Activated naive CD8-positive, alpha-beta T cell treated with anti-CD3 and anti-CD28 coated beads, Interleukin-2, amount 10 ng/mL, durations not matched to agents 7 days and 5 days (primary cell): ENCODE measurements at regions not wholly inside any gene's neighbourhood (a gene's known extent, or its start where the extent isn't known, plus 50 kb on each side); places are given as distances from the start of the nearest gene placed in this dataset.

Source experiments
- ATAC-seq: fragments of 150-1000 bp; cut with Tn5 transposase; one replicate; pipeline ENCODE4 v1.10.0; 2021; ENCODE audit warnings: low read depth, moderate library complexity
- POLR2A ChIA-PET: fragments of 350-600 bp; sonication (Branson Sonifier 250); formaldehyde crosslinking; loops from one replicate; lab custom pipeline; 2021; ENCODE audit warnings: antibody characterized with exemption; lab: Charles Lee
- DNase-seq: peaks from one replicate; pipeline ENCODE4 v3.0.0; 2021
- H3K27ac Mint-ChIP-seq: one replicate; pipeline ENCODE4 v1.8.0; 2022; ENCODE audit warnings: mild to moderate bottlenecking, mixed read lengths
- H3K27me3 Mint-ChIP-seq: one replicate; pipeline ENCODE4 v1.8.0; 2022; ENCODE audit warnings: mild to moderate bottlenecking, moderate library complexity, mixed read lengths
- H3K36me3 Mint-ChIP-seq: one replicate; pipeline ENCODE4 v1.8.0; 2021; ENCODE audit warnings: mild to moderate bottlenecking, mixed read lengths
- H3K4me1 Mint-ChIP-seq: one replicate; pipeline ENCODE4 v1.8.0; 2021; ENCODE audit warnings: mixed read lengths
- H3K4me3 Mint-ChIP-seq: one replicate; pipeline ENCODE4 v1.8.0; 2022; ENCODE audit warnings: mild to moderate bottlenecking, moderate library complexity, mixed read lengths
- H3K9me3 Mint-ChIP-seq: one replicate; pipeline ENCODE4 v1.8.0; 2021; ENCODE audit warnings: mixed read lengths

- DNase-seq (no peak), ATAC-seq (no peak)
- POLR2A ChIA-PET, result no interaction called here
- no peak overlapping the region for H3K27ac Mint-ChIP-seq
- no peaks in the 10 kb centered on the region for H3K27me3 Mint-ChIP-seq
- H3K4me3 Mint-ChIP-seq, result no peak overlapping the region
- no peaks in the 10 kb centered on the region for H3K4me1 Mint-ChIP-seq
- no peaks in the 10 kb centered on the region for H3K9me3 Mint-ChIP-seq
- no peaks in the 10 kb centered on the region for H3K36me3 Mint-ChIP-seq
These were observed 342.2 kb upstream of the NFIA start for GRCh38 chr1:60740154-60740553.

- no peaks in the 10 kb centered on the region for H3K36me3 Mint-ChIP-seq
- no peak overlapping the region for H3K4me3 Mint-ChIP-seq
- H3K4me1 Mint-ChIP-seq, result no peaks in the 10 kb centered on the region
- ATAC-seq, result no peak
- H3K27me3 Mint-ChIP-seq, result no peaks in the 10 kb centered on the region
- no peak for DNase-seq
- no peaks in the 10 kb centered on the region for H3K9me3 Mint-ChIP-seq
- POLR2A ChIA-PET, result no interaction called here
- no peak overlapping the region for H3K27ac Mint-ChIP-seq
These were observed 342.6 kb upstream of the NFIA start for GRCh38 chr1:60739729-60740128.

GRCh38 chr1:60732977-60733401, 349.4 kb upstream of the NFIA start:
- POLR2A ChIA-PET, result no interaction called here
- ATAC-seq (no peak), DNase-seq (no peak)
- H3K36me3 Mint-ChIP-seq, result no peaks in the 10 kb centered on the region
- H3K27ac Mint-ChIP-seq, result no peak overlapping the region
- H3K27me3 Mint-ChIP-seq, result no peaks in the 10 kb centered on the region
- H3K4me1 Mint-ChIP-seq, result no peaks in the 10 kb centered on the region
- no peak overlapping the region for H3K4me3 Mint-ChIP-seq
- H3K9me3 Mint-ChIP-seq, result no peaks in the 10 kb centered on the region

GRCh38 chr1:60731321-60731720, 351.0 kb upstream of the NFIA start:
- H3K4me3 Mint-ChIP-seq, result no peak overlapping the region
- no peaks in the 10 kb centered on the region for H3K9me3 Mint-ChIP-seq
- no peaks in the 10 kb centered on the region for H3K36me3 Mint-ChIP-seq
- POLR2A ChIA-PET, result no interaction called here
- ATAC-seq, result no peak
- no peaks in the 10 kb centered on the region for H3K4me1 Mint-ChIP-seq
- DNase-seq, result no peak
- H3K27ac Mint-ChIP-seq, result no peak overlapping the region
- H3K27me3 Mint-ChIP-seq, result no peaks in the 10 kb centered on the region

- Mint-ChIP-seq H3K4me1 (no peaks in the 10 kb centered on the region), H3K36me3 (no peaks in the 10 kb centered on the region), H3K27me3 (no peaks in the 10 kb centered on the region), H3K4me3 (no peak overlapping the region), H3K9me3 (no peaks in the 10 kb centered on the region), H3K27ac (no peak overlapping the region)
- ATAC-seq (no peak), DNase-seq (no peak)
- POLR2A ChIA-PET, result no interaction called here
These were observed 354.8 kb upstream of the NFIA start for GRCh38 chr1:60727552-60727951.

- ATAC-seq, result no peak
- DNase-seq, result no peak
- H3K27ac Mint-ChIP-seq, result no peak overlapping the region
- no peaks in the 10 kb centered on the region for H3K9me3 Mint-ChIP-seq
- no peaks in the 10 kb centered on the region for H3K36me3 Mint-ChIP-seq
- H3K4me3 Mint-ChIP-seq, result no peak overlapping the region
- POLR2A ChIA-PET, result no interaction called here
- no peaks in the 10 kb centered on the region for H3K27me3 Mint-ChIP-seq
- H3K4me1 Mint-ChIP-seq, result no peaks in the 10 kb centered on the region
These were observed 365.9 kb upstream of the NFIA start for GRCh38 chr1:60716472-60716871.

GRCh38 chr1:60715970-60716369, 366.4 kb upstream of the NFIA start:
- no peaks in the 10 kb centered on the region for H3K4me1 Mint-ChIP-seq
- DNase-seq, result no peak
- POLR2A ChIA-PET, result no interaction called here
- no peak for ATAC-seq
- H3K9me3 Mint-ChIP-seq, result no peaks in the 10 kb centered on the region
- no peak overlapping the region for H3K27ac Mint-ChIP-seq
- no peaks in the 10 kb centered on the region for H3K27me3 Mint-ChIP-seq
- H3K4me3 Mint-ChIP-seq, result no peak overlapping the region
- no peaks in the 10 kb centered on the region for H3K36me3 Mint-ChIP-seq

GRCh38 chr1:60709426-60709825, 372.9 kb upstream of the NFIA start:
- Mint-ChIP-seq H3K36me3 (no peaks in the 10 kb centered on the region), H3K27me3 (no peaks in the 10 kb centered on the region), H3K27ac (peak overlapping the region; percentile 26), H3K9me3 (no peaks in the 10 kb centered on the region), H3K4me1 (no peaks in the 10 kb centered on the region), H3K4me3 (no peak overlapping the region)
- no peak for DNase-seq
- ATAC-seq, result no peak
- POLR2A ChIA-PET, result no interaction called here

- Mint-ChIP-seq H3K4me1 (no peaks in the 10 kb centered on the region), H3K36me3 (no peaks in the 10 kb centered on the region), H3K9me3 (no peaks in the 10 kb centered on the region), H3K27ac (no peak overlapping the region), H3K27me3 (no peaks in the 10 kb centered on the region), H3K4me3 (no peak overlapping the region)
- DNase-seq, result no peak
- ATAC-seq, result no peak
- POLR2A ChIA-PET, result no interaction called here
These were observed 377.3 kb upstream of the NFIA start for GRCh38 chr1:60705026-60705425.

GRCh38 chr1:60703155-60703554, 379.2 kb upstream of the NFIA start:
- POLR2A ChIA-PET, result no interaction called here
- Mint-ChIP-seq H3K4me3 (no peak overlapping the region), H3K27ac (no peak overlapping the region), H3K27me3 (no peaks in the 10 kb centered on the region), H3K4me1 (no peaks in the 10 kb centered on the region), H3K36me3 (no peaks in the 10 kb centered on the region), H3K9me3 (no peaks in the 10 kb centered on the region)
- no peak for ATAC-seq
- no peak for DNase-seq

GRCh38 chr1:60699325-60699724, 383.0 kb upstream of the NFIA start:
- DNase-seq (no peak), ATAC-seq (no peak)
- POLR2A ChIA-PET, result no interaction called here
- H3K9me3 Mint-ChIP-seq, result no peaks in the 10 kb centered on the region
- H3K4me3 Mint-ChIP-seq, result no peak overlapping the region
- H3K36me3 Mint-ChIP-seq, result no peaks in the 10 kb centered on the region
- no peak overlapping the region for H3K27ac Mint-ChIP-seq
- no peaks in the 10 kb centered on the region for H3K27me3 Mint-ChIP-seq
- no peaks in the 10 kb centered on the region for H3K4me1 Mint-ChIP-seq

- no peak overlapping the region for H3K27ac Mint-ChIP-seq
- no peak overlapping the region for H3K4me3 Mint-ChIP-seq
- POLR2A ChIA-PET, result no interaction called here
- no peaks in the 10 kb centered on the region for H3K27me3 Mint-ChIP-seq
- ATAC-seq, result no peak
- DNase-seq, result no peak
- H3K9me3 Mint-ChIP-seq, result no peaks in the 10 kb centered on the region
- H3K4me1 Mint-ChIP-seq, result no peaks in the 10 kb centered on the region
- no peaks in the 10 kb centered on the region for H3K36me3 Mint-ChIP-seq
These were observed 385.0 kb upstream of the NFIA start for GRCh38 chr1:60697204-60697994.

GRCh38 chr1:60696512-60696911, 385.8 kb upstream of the NFIA start:
- no peaks in the 10 kb centered on the region for H3K36me3 Mint-ChIP-seq
- H3K27ac Mint-ChIP-seq, result no peak overlapping the region
- H3K4me3 Mint-ChIP-seq, result no peak overlapping the region
- DNase-seq, result no peak
- no peaks in the 10 kb centered on the region for H3K27me3 Mint-ChIP-seq
- POLR2A ChIA-PET, result no interaction called here
- H3K9me3 Mint-ChIP-seq, result no peaks in the 10 kb centered on the region
- no peaks in the 10 kb centered on the region for H3K4me1 Mint-ChIP-seq
- ATAC-seq, result no peak

- no peak for DNase-seq
- no peaks in the 10 kb centered on the region for H3K4me1 Mint-ChIP-seq
- no peak overlapping the region for H3K27ac Mint-ChIP-seq
- no peak for ATAC-seq
- H3K9me3 Mint-ChIP-seq, result no peaks in the 10 kb centered on the region
- H3K36me3 Mint-ChIP-seq, result no peaks in the 10 kb centered on the region
- no peak overlapping the region for H3K4me3 Mint-ChIP-seq
- H3K27me3 Mint-ChIP-seq, result no peaks in the 10 kb centered on the region
- POLR2A ChIA-PET, result no interaction called here
These were observed 386.6 kb upstream of the NFIA start for GRCh38 chr1:60695716-60696171.
